MM.1S (cell line): ENCODE measurements at regions not wholly inside any gene's neighbourhood (a gene's known extent, or its start where the extent isn't known, plus 50 kb on each side); places are given as distances from the start of the nearest gene placed in this dataset.

Experiments
- DNase-seq: peaks from one replicate; pipeline ENCODE4 v3.0.0-alpha.2; 2015
- H2AFZ ChIP-seq: fragments of 300-600 bp; sonication (generic); 2 replicates; pipeline ENCODE4 v1.6.0; 2016; ENCODE audit warnings: antibody characterized with exemption, low read length
- H3F3A ChIP-seq: fragments of 300-600 bp; sonication (generic); 2 replicates; pipeline ENCODE4 v1.6.1; 2016; ENCODE audit warnings: mild to moderate bottlenecking, antibody characterized with exemption, low read length, moderate library complexity, mixed read lengths; ENCODE audit not compliant: insufficient read depth
- H3K27ac ChIP-seq: fragments of 300-600 bp; sonication (generic); 2 replicates; pipeline ENCODE4 v1.5.1; 2016; ENCODE audit warnings: mild to moderate bottlenecking, low read length
- H3K27me3 ChIP-seq: fragments of 300-600 bp; sonication (generic); replicated peaks from 2 replicates; pipeline ENCODE4 v1.6.0; 2016; ENCODE audit warnings: low read length; ENCODE audit not compliant: insufficient read depth
- H3K36me3 ChIP-seq: fragments of 300-600 bp; sonication (generic); replicated peaks from 2 replicates; pipeline ENCODE4 v1.6.1; 2016; ENCODE audit warnings: mild to moderate bottlenecking, low read length, mixed read lengths; ENCODE audit not compliant: insufficient read depth
- H3K4me1 ChIP-seq: fragments of 300-600 bp; sonication (generic); 2 replicates; pipeline ENCODE4 v1.6.1; 2016; ENCODE audit warnings: low read length, mixed read lengths
- H3K4me2 ChIP-seq: fragments of 300-600 bp; sonication (generic); 2 replicates; pipeline ENCODE4 v1.6.0; 2016; ENCODE audit warnings: low read depth, low read length
- H3K4me3 ChIP-seq: fragments of 300-600 bp; sonication (generic); 2 replicates; pipeline ENCODE4 v1.5.1; 2016; ENCODE audit warnings: low read length, mixed read lengths
- H3K79me2 ChIP-seq: fragments of 300-600 bp; sonication (generic); 2 replicates; pipeline ENCODE4 v1.6.1; 2016; ENCODE audit warnings: mixed run types, low read length, mixed read lengths
- H3K9ac ChIP-seq: fragments of 300-600 bp; sonication (generic); 2 replicates; pipeline ENCODE4 v1.6.1; 2016; ENCODE audit warnings: low read length, mixed read lengths
- H3K9me2 ChIP-seq: fragments of 300-600 bp; sonication (generic); replicated peaks from 2 replicates; pipeline ENCODE4 v1.6.1; 2016; ENCODE audit warnings: mild to moderate bottlenecking, low read length, mixed read lengths; ENCODE audit not compliant: insufficient read depth
- H3K9me3 ChIP-seq: fragments of 300-600 bp; sonication (generic); replicated peaks from 2 replicates; pipeline ENCODE4 v1.6.1; 2016; ENCODE audit warnings: mild to moderate bottlenecking, low read length, mixed read lengths; ENCODE audit not compliant: insufficient read depth
- H4K20me1 ChIP-seq: fragments of 300-600 bp; sonication (generic); 2 replicates; pipeline ENCODE4 v1.6.1; 2016; ENCODE audit warnings: mild to moderate bottlenecking, low read length, moderate library complexity, mixed read lengths; ENCODE audit not compliant: insufficient read depth
- CTCF ChIP-seq: fragments of 300-600 bp; sonication (generic); IDR thresholded peaks from 2 replicates; pipeline ENCODE4 v1.5.1; 2016; ENCODE audit warnings: antibody characterized with exemption, low read length, mixed read lengths
- EZH2 ChIP-seq: fragments of 300-600 bp; sonication (generic); optimal IDR thresholded peaks from 2 replicates; pipeline ENCODE3; 2017; ENCODE audit warnings: low read depth, mild to moderate bottlenecking, antibody characterized with exemption, low read length, mixed read lengths
- EZH2phosphoT487 ChIP-seq: fragments of 300-600 bp; sonication (generic); IDR thresholded peaks from 2 replicates; pipeline ENCODE4 v1.6.1; 2018; ENCODE audit warnings: antibody characterized with exemption, low read length

- H4K20me1 ChIP-seq = no peaks in the 10 kb centered on the region
- H3K9ac ChIP-seq = no peak overlapping the region
- H3K27me3 ChIP-seq = no peaks in the 10 kb centered on the region
- H3K36me3 ChIP-seq = no peaks in the 10 kb centered on the region
- no peak overlapping the region for H3K4me2 ChIP-seq
- TF ChIP-seq EZH2 = no peak
- no peak overlapping the region for H2AFZ ChIP-seq
- H3K9me2 ChIP-seq = no peaks in the 10 kb centered on the region
- H3K79me2 ChIP-seq = no peaks in the 10 kb centered on the region
- H3K4me1 ChIP-seq = no peaks in the 10 kb centered on the region
- DNase-seq = no peak
- H3K9me3 ChIP-seq = no peaks in the 10 kb centered on the region
- H3F3A ChIP-seq = no peaks in the 10 kb centered on the region
- no peak overlapping the region for H3K27ac ChIP-seq
- no peak overlapping the region for H3K4me3 ChIP-seq
These were observed 250.0 kb upstream of the E2F7 start for GRCh38 chr12:77315407-77315806.

- H3K4me2 ChIP-seq = no peak overlapping the region
- H3F3A ChIP-seq = no peaks in the 10 kb centered on the region
- no peaks in the 10 kb centered on the region for H3K9me3 ChIP-seq
- no peaks in the 10 kb centered on the region for H3K9me2 ChIP-seq
- no peaks in the 10 kb centered on the region for H3K79me2 ChIP-seq
- no peak for TF ChIP-seq EZH2phosphoT487
- no peak for TF ChIP-seq CTCF
- no peak for TF ChIP-seq EZH2
- no peak overlapping the region for H3K9ac ChIP-seq
- H4K20me1 ChIP-seq = no peaks in the 10 kb centered on the region
- H3K36me3 ChIP-seq = no peaks in the 10 kb centered on the region
- no peak overlapping the region for H2AFZ ChIP-seq
- no peaks in the 10 kb centered on the region for H3K27me3 ChIP-seq
- H3K4me1 ChIP-seq = no peaks in the 10 kb centered on the region
- no peak overlapping the region for H3K4me3 ChIP-seq
- no peak for DNase-seq
- no peak overlapping the region for H3K27ac ChIP-seq
These were observed 249.1 kb upstream of the E2F7 start for GRCh38 chr12:77314378-77315052.

- Histone ChIP-seq H3K4me1 (no peaks in the 10 kb centered on the region), H3K27me3 (no peaks in the 10 kb centered on the region), H3F3A (no peaks in the 10 kb centered on the region), H3K4me2 (no peak overlapping the region), H3K36me3 (no peaks in the 10 kb centered on the region), H3K79me2 (no peaks in the 10 kb centered on the region), H3K27ac (no peak overlapping the region), H3K9me3 (no peaks in the 10 kb centered on the region), H3K4me3 (no peak overlapping the region), H4K20me1 (no peaks in the 10 kb centered on the region), H2AFZ (no peak overlapping the region), H3K9me2 (no peaks in the 10 kb centered on the region), H3K9ac (no peak overlapping the region)
- no peak for DNase-seq
- TF ChIP-seq EZH2 = no peak
- TF ChIP-seq EZH2phosphoT487 = no peak
- TF ChIP-seq CTCF = no peak
These were observed 242.7 kb upstream of the E2F7 start for GRCh38 chr12:77308056-77308455.

- Histone ChIP-seq H3K27ac (no peak overlapping the region), H3K9ac (no peak overlapping the region), H3F3A (no peaks in the 10 kb centered on the region), H3K9me2 (no peaks in the 10 kb centered on the region), H3K4me1 (no peaks in the 10 kb centered on the region), H3K79me2 (no peaks in the 10 kb centered on the region), H3K27me3 (no peaks in the 10 kb centered on the region), H2AFZ (no peak overlapping the region), H3K4me2 (no peak overlapping the region), H4K20me1 (no peaks in the 10 kb centered on the region), H3K36me3 (no peaks in the 10 kb centered on the region), H3K4me3 (no peak overlapping the region), H3K9me3 (no peaks in the 10 kb centered on the region)
- DNase-seq = no peak
- no peak for TF ChIP-seq CTCF
- TF ChIP-seq EZH2 = no peak
- TF ChIP-seq EZH2phosphoT487 = no peak
These were observed 235.4 kb upstream of the E2F7 start for GRCh38 chr12:77300811-77301210.
